SJCRH30 (cell line): ENCODE measurements at regions not wholly inside any gene's neighbourhood (a gene's known extent, or its start where the extent isn't known, plus 50 kb on each side); places are given as distances from the start of the nearest gene placed in this dataset.
A peak's percentile ranks its signal among the peaks of the same experiment; 100 is the strongest.
"Not testable (repeated sequence)": the region's sequence is repeated elsewhere in the genome, so short reads cannot be mapped to it uniquely, and the experiment has no call there.

Experiments
- DNase-seq, 2 experiments: peaks; one replicate each; pipeline ENCODE4 v3.0.0-alpha.2; 2015 to 2020
- H3K27ac ChIP-seq: fragments of 250-450 bp; sonication (Bioruptor Pico); 2 replicates; pipeline ENCODE4 v1.5.1; 2020; ENCODE audit warnings: mild to moderate bottlenecking, moderate library complexity
- H3K27me3 ChIP-seq: fragments of 250-450 bp; sonication (Bioruptor Pico); 2 replicates; pipeline ENCODE4 v1.5.1; 2020; ENCODE audit warnings: mild to moderate bottlenecking, moderate library complexity
- H3K36me3 ChIP-seq: fragments of 250-450 bp; sonication (Bioruptor Pico); 2 replicates; pipeline ENCODE4 v1.5.1; 2020; ENCODE audit warnings: mild to moderate bottlenecking, moderate library complexity
- H3K4me1 ChIP-seq: fragments of 250-450 bp; sonication (Bioruptor Pico); 2 replicates; pipeline ENCODE4 v1.5.1; 2020; ENCODE audit warnings: mild to moderate bottlenecking, moderate library complexity
- H3K4me3 ChIP-seq: fragments of 250-450 bp; sonication (Bioruptor Pico); 2 replicates; pipeline ENCODE4 v1.5.1; 2020; ENCODE audit warnings: mild to moderate bottlenecking, moderate library complexity
- H3K9me3 ChIP-seq: fragments of 250-450 bp; sonication (Bioruptor Pico); replicated peaks from 2 replicates; pipeline ENCODE4 v1.5.1; 2020; ENCODE audit warnings: mild to moderate bottlenecking, moderate library complexity

DNA sequence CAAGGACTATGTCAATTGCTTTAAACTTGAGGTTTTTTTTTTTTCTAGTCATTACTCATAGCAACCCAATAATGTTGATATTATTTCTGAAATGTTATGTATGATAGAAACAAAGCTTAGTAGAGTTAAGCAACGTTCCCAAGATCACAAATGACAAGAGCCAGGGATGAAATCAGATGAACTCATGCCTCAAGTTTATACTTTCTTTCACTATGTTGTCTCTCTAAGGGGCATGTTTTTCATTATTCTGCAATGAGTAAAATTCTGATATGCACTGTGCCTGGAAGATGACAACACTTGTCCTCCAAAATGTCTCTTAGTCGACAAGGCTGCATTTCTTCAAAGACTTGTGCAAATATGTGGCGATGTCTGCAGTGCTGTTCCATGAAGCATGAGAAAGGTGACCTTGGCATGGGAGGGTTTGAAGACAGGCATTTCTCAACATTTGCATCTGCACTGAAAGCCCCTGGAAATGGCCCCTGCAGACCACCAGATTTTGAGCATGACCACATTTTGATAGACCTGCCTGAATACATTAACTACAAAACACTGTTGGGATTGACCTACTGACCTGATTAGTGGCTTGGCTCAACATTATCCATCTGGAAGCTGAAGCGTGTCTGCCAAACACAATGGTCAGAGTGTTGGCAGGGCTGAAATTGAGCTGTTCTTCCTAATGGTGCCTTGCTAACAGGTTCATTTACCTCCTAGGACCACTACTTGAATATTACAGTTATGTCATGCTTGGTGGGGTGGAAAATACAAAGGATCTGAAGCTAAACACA is 1027.5 kb downstream of the CDH11 start:
- no peaks in the 10 kb centered on the region; the same call in none of the 2 replicates for H3K9me3 ChIP-seq
- DNase-seq, result no peak
- H3K4me3 ChIP-seq, result no peak overlapping the region
- no peaks in the 10 kb centered on the region for H3K27me3 ChIP-seq
- H3K4me1 ChIP-seq, result peaks cover 4% of the 10 kb centered on the region
- H3K36me3 ChIP-seq, result no peaks in the 10 kb centered on the region
- no peak overlapping the region for H3K27ac ChIP-seq

DNA sequence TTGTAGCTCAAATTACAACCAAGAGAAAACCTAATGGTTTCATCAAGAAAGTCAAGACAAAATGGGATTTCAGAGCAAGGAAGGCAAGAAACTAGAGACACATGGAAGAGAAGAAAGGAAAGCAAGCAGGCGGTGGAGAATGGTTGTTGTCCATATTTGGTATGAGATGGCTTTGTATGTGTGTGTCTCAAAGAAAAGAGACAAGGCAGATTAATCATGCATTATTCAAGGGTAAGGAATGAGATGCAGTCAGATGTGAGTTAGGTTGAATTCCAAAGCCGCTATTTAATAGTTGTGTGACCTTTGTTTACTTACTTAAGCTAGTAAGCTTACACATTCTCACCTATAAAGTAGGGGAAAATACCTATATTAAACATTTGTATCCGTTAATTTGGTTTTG is 1029.6 kb downstream of the CDH11 start:
- no peaks in the 10 kb centered on the region for H3K27me3 ChIP-seq
- no peak for DNase-seq
- no peak overlapping the region for H3K4me3 ChIP-seq
- no peaks in the 10 kb centered on the region for H3K36me3 ChIP-seq
- H3K27ac ChIP-seq, result no peak overlapping the region
- no peaks in the 10 kb centered on the region; the same call in 1 of the 2 replicates for H3K9me3 ChIP-seq
- peaks cover 4% of the 10 kb centered on the region for H3K4me1 ChIP-seq

DNA sequence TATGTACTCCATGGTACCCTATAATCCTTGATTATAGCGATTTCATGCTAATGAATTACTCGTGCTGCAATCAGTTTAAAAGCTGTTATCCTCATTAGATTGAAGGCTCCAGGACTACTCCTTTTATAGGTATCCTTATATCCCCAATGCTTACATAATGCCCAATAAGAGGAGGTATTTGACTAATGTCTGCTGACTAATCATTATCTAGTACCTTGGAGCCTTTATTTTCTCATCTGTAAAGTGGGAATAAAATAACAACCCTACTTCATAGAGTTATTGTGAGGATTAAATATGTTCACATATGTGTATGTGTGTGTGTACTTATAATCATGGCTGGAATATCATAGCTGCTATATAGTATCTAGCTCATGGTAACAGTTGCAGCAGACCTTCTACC is 1031.5 kb downstream of the CDH11 start:
- H3K4me3 ChIP-seq, result no peak overlapping the region
- no peaks in the 10 kb centered on the region for H3K9me3 ChIP-seq
- H3K4me1 ChIP-seq, result peaks cover 4% of the 10 kb centered on the region
- H3K27me3 ChIP-seq, result no peaks in the 10 kb centered on the region
- no peak overlapping the region for H3K27ac ChIP-seq
- H3K36me3 ChIP-seq, result no peaks in the 10 kb centered on the region
- DNase-seq, result no peak

DNA sequence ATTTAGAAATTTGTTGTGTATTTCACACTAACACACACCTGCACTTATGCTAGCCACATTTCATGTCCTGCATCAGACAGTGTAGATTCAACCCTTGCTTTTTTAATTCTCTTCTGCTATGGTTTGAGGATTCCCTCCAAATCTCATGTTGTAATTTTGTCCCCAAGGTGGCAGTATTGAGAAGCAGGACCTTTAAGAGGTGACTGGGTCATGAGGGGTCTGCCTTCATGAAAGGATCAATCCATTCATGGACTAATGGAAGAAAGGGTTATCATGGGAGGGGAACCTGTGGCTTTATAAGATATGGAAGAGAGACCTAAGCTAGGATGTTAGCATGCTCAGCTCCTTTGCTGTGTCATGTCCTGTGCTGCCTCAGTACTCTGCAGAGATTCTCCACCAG is 1032.2 kb downstream of the CDH11 start:
- Histone ChIP-seq H3K27ac (0 out of 2 replicates have a peak overlapping the region, but pooled peaks have one; percentile 8), H3K4me1 (peaks cover 4% of the 10 kb centered on the region), H3K9me3 (no peaks in the 10 kb centered on the region), H3K4me3 (no peak overlapping the region), H3K36me3 (no peaks in the 10 kb centered on the region), H3K27me3 (no peaks in the 10 kb centered on the region)
- peak; percentile 50 to 85 for DNase-seq

DNA sequence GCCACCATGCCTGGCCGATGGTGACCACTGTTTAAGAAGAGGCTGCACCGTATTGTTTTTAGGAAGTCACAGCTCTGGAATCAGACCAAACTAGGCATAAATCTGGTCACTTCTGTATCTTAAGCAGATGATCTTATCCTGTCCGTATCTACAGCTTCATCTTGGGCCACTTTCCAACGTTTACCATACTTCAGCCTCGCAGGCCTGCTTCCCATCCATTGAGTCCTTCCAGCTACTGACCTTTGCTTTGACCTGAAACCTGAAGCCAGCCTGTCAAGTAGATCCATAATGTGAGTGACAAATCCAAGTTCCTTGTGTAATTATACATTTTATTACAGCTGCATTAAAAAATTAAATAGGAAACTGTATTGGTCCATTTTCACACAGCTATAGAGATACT is 1033.0 kb downstream of the CDH11 start:
- no peaks in the 10 kb centered on the region for H3K27me3 ChIP-seq
- no peaks in the 10 kb centered on the region for H3K9me3 ChIP-seq
- H3K36me3 ChIP-seq, result no peaks in the 10 kb centered on the region
- H3K4me1 ChIP-seq, result peaks cover 4% of the 10 kb centered on the region
- no peak for DNase-seq
- no peak overlapping the region for H3K4me3 ChIP-seq
- no peak overlapping the region for H3K27ac ChIP-seq

DNA sequence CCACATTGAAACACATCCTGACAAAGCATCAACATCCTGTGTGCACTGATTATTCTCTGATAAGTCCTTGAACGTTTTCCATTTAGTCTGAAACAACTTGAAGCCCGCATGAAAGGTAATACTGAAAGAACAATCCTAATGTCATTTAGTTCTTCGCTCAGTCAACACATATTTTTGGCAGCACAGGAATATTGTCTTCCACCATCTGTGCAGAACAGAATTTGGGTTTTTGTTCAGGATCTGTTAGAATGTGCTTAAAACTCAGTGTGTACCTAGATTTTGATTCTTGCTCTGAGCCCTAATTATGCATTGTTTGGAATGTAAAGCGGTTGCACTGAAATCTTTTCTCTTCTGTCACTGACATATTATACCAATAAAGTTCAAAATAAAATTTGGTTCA is 1036.6 kb downstream of the CDH11 start:
- no peak for DNase-seq
- Histone ChIP-seq H3K9me3 (no peaks in the 10 kb centered on the region), H3K36me3 (no peaks in the 10 kb centered on the region), H3K27me3 (no peaks in the 10 kb centered on the region), H3K4me3 (no peak overlapping the region), H3K27ac (no peak overlapping the region), H3K4me1 (peaks cover 4% of the 10 kb centered on the region)

DNA sequence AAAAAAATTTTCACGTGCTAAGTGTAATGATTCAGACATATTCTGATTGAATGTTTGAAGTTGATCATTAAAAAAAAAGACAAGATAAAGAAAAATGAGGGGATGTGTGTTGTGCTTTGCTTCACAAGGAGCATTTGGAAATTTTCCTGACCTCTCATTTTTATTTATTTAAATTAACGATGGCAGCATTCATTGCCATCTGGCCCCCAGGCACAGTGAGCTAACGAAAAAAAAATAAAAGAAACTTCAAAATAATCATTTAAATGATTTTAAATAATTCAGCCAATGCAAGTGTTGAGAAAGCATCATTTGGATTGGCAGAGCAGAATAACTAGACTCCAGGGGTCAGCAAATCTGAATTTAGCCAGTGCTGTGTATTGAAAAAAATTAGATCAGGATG is 1037.2 kb downstream of the CDH11 start:
- H3K36me3 ChIP-seq, result no peaks in the 10 kb centered on the region
- no peaks in the 10 kb centered on the region for H3K9me3 ChIP-seq
- H3K4me3 ChIP-seq, result no peak overlapping the region
- H3K4me1 ChIP-seq, result no peaks in the 10 kb centered on the region; the same call in 1 of the 2 replicates
- no peak for DNase-seq
- H3K27ac ChIP-seq, result no peak overlapping the region
- no peaks in the 10 kb centered on the region for H3K27me3 ChIP-seq

DNA sequence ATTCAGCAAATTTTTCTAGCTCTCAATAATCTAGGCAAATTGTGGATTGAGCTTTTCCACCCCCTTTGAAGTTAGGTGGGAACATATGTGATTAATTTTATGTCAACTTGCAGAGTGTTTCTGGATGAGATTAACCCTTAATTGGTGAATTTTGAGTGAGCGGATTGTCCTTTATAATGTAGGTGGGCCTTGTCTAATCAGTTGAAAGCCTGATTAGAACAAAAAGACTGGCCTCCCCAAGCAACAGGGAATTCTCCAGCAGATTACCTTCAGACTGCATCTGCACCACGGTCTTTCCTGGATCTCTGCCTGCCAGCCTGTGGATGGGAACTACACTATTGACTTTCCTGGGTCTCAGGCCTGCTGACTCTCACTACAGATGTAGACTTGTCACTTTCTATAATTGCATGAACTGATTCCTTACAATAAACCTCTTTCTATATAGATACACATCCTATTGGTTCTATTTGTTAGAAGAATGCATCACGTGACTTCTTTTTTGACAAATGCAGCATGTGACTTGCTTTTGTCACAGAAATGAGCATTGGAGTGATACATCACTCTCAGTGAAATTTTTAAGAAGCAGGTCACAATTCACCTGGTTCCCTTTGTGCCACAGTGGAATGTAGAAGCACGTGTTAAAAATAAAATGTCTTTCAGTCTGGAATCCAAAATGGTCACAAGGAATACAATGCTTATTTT is 1038.3 kb downstream of the CDH11 start:
- no peaks in the 10 kb centered on the region for H3K9me3 ChIP-seq
- no peaks in the 10 kb centered on the region for H3K36me3 ChIP-seq
- no peak overlapping the region for H3K4me3 ChIP-seq
- no peaks in the 10 kb centered on the region for H3K27me3 ChIP-seq
- no peaks in the 10 kb centered on the region for H3K4me1 ChIP-seq
- H3K27ac ChIP-seq, result no peak overlapping the region
- DNase-seq, result no peak

DNA sequence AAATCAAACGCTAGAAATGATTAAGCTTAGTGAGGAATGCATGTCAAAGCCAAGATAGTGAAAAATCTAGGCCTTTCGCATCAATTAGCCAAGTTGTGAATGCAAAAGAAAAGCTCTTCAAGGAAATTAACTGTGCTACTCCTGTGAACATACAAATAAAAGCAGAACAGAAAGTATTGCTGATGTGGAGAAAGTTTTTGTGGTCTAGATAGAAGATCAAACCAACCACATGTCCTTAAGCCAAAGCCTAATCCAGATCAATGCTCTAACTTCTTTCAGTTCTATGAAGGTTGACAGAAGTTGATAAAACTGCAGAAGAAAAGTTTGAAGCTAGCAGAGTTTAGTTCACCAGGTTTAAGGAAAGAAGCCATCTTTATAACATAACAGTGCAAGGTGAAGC is 1044.6 kb downstream of the CDH11 start:
- Histone ChIP-seq H3K9me3 (no peaks in the 10 kb centered on the region), H3K36me3 (no peaks in the 10 kb centered on the region), H3K4me1 (no peaks in the 10 kb centered on the region), H3K27ac (no peak overlapping the region), H3K27me3 (no peaks in the 10 kb centered on the region), H3K4me3 (no peak overlapping the region)
- DNase-seq, result no peak

DNA sequence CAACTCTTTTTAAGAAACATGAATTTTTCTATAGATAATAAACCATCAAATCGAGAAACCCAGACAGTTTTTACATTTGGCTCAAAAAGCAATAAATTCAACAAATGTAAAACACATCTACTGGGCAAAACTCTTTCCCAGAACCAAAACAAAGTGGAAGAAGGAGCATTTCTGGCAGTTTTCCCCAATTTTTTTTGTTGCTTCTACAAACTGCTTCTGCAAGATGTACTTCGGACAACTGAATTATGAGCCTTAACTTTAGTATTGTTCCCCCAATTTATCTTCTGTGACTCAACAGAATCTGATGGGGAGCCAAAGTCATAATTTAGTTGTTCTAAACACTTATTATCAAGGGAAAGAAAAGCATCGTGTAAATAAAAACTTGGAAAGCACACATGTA is 1047.2 kb downstream of the CDH11 start:
- Histone ChIP-seq H3K4me3 (no peak overlapping the region), H3K27me3 (no peaks in the 10 kb centered on the region), H3K9me3 (no peaks in the 10 kb centered on the region; the same call in 1 of the 2 replicates), H3K27ac (no peak overlapping the region), H3K36me3 (no peaks in the 10 kb centered on the region), H3K4me1 (no peaks in the 10 kb centered on the region)
- DNase-seq, result no peak

DNA sequence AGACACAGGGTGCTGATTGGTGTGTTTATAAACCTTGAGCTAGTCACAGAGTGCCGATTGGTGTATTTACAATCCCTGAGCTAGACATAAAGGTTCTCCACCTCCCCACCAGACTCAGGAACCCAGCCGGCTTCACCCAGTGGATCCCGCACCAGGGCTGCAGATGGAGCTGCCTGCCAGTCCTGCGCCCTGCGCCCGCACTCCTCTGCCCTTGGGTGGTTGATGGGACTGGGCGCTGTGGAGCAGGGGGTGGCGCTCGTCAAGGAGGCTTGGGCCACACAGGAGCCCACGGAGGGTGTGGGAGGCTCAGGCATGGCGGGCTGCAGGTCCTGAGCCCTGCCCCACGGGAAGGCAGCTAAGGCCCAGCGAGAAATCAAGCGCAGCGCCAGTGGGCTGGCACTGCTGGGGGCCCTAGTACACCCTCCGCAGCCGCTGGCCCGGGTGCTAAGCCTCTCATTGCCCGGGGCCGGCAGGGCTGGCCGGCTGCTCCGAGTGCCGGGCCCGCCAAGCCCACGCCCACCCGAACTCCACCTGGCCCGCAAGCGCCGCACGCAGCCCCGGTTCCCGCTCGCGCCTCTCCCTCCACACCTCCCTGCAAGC is 1049.6 kb downstream of the CDH11 start:
- DNase-seq, H3K9me3 ChIP-seq: not testable (repeated sequence)

DNA sequence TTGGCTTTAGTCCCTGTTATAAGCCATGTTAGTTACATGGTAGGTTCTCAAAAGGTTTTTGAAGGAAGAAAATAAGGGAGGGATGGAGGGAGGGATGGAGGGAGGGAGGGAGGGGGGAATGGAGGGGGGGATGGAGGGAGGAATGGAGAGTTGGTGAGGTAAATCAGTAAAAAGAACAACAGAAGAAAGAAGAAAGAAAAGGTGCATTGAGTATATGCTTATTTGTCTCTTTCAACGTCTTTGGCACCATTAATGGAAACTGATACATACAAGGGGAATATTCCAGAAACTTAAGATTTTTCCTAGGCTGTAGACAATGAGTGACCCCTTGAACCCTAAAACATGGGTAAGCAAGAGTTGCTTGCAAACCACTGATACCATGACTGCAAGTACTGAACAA is 1056.3 kb downstream of the CDH11 start:
- Histone ChIP-seq H3K9me3 (no peaks in the 10 kb centered on the region; the same call in 1 of the 2 replicates), H3K36me3 (no peaks in the 10 kb centered on the region), H3K27ac (no peak overlapping the region), H3K27me3 (no peaks in the 10 kb centered on the region), H3K4me3 (no peak overlapping the region), H3K4me1 (no peaks in the 10 kb centered on the region)
- no peak for DNase-seq

More for the DNA sequence above, 1049.6 kb downstream of the CDH11 start:
- not testable (repeated sequence) for H3K27ac ChIP-seq, H3K4me3 ChIP-seq, H3K27me3 ChIP-seq, H3K4me1 ChIP-seq, H3K36me3 ChIP-seq

DNA sequence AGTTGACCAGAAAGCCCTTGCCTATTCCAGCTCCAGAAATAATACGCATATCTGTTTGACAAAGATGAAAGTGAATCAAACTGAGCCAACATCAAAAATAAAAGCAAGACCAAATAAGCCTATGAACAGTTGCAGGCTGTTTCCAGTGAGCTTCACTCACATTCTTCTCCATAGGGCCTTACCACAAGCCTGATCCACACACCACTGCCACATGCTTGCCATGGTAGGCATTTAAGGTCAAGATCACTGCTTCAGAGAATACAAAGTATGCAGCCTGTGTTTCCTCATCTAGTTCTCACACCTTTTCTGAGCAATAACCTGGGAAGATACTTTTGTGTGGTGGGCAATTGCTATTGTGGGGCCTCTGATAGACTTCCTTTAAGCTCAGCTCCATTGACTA is 1060.2 kb downstream of the CDH11 start:
- Histone ChIP-seq H3K9me3 (no peaks in the 10 kb centered on the region), H3K27me3 (no peaks in the 10 kb centered on the region), H3K27ac (no peak overlapping the region), H3K36me3 (no peaks in the 10 kb centered on the region), H3K4me1 (no peaks in the 10 kb centered on the region), H3K4me3 (no peak overlapping the region)
- peak; percentile 6 for DNase-seq

DNA sequence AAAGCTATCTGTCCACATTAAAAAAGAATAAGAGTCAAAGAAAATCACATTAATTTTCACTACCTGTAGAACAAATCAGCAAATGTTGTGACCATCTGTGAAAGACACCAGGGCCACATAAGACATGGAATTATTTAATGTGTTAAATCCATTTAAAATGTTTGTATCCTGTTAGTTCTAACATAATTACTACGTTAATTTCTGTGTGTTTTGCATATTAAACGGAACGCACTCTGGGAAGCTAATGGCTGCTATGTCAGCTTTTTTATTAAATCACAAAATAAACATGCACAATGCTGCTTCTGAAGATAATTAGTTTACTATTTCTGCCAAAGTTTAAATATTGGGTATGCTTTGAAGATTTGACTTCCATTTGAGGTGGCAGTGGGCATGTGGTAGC is 1061.2 kb downstream of the CDH11 start:
- no peak overlapping the region for H3K4me3 ChIP-seq
- H3K27ac ChIP-seq, result no peak overlapping the region
- H3K4me1 ChIP-seq, result no peaks in the 10 kb centered on the region
- H3K9me3 ChIP-seq, result no peaks in the 10 kb centered on the region
- DNase-seq, result no peak
- no peaks in the 10 kb centered on the region for H3K36me3 ChIP-seq
- H3K27me3 ChIP-seq, result no peaks in the 10 kb centered on the region

DNA sequence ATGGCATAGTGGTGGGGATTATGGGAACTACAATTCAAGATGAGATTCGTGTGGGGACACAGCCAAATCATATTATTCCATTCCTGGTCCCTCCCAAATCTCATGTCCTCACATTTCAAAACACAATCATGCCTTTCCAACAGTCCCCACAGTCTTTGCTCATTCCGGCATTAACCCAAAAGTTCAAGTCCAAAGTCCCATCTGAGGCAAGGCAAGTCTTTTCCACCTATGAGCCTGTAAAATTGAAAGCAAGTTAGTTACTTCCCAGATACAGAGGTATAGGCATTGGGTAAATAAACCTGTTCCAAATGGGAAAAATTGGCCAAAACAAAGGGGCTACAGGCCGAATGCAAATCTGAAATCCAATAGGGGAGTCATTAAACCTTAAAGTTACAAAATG is 1063.2 kb downstream of the CDH11 start:
- DNase-seq, result no peak
- no peak overlapping the region for H3K27ac ChIP-seq
- H3K36me3 ChIP-seq, result no peaks in the 10 kb centered on the region
- H3K4me1 ChIP-seq, result no peaks in the 10 kb centered on the region
- H3K9me3 ChIP-seq, result no peaks in the 10 kb centered on the region
- H3K4me3 ChIP-seq, result no peak overlapping the region
- H3K27me3 ChIP-seq, result no peaks in the 10 kb centered on the region
